Activated CD8-positive, alpha-beta memory T cell treated with anti-CD3 and anti-CD28 coated beads for 36 hours (primary cell): ENCODE measurements at regions not wholly inside any gene's neighbourhood (a gene's known extent, or its start where the extent isn't known, plus 50 kb on each side); places are given as distances from the start of the nearest gene placed in this dataset.

ENCODE experiments used
- CTCF ChIA-PET: fragments of 350-600 bp; sonication (Branson Sonifier 250); formaldehyde crosslinking; loops from one replicate; lab custom pipeline; 2021; ENCODE audit warnings: antibody characterized with exemption; lab: Charles Lee
- POLR2A ChIA-PET: fragments of 350-600 bp; sonication (Branson Sonifier 250); formaldehyde crosslinking; loops from one replicate; lab custom pipeline; 2021; ENCODE audit warnings: antibody characterized with exemption; lab: Charles Lee

DNA sequence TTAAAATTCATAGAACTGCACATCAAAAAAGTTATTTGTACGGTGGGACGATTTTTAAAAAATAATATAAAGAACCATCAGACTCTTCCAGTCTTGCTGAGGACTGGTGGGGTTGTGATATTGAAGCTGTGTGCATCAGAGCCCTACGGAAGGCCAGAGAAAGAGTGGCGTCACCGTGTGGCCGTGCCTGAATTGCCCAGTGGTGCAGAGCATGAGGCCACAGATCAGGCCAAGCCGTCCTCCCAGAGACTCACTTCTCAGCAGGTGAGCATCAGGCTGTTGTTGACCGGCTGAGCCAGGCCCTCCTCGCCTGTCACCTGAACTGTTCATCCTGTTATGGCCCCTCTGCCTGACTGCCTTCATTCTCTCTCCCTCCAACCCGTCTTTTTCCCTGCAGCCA, 1013.9 kb downstream of the TBC1D22A start:
- CTCF ChIA-PET, result no interaction called here
- POLR2A ChIA-PET, result no interaction called here

DNA sequence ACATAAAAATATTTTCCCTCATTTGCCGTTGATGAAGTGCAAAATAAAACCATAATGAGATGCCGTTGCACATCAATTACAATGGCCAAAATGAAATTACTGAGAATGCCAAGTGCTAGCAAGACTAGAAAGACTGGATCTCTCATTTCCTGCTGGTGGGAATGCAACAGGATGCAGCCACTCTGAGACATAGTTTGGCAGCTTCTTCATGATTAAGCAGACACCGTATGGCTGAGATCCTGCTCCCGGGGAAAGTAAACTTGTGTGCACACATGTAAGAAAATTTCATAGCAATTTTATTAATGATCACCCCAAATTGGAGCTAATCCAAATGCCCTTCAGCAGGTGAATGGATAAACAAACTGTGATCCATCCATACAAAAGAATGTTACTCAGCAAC, 1013.2 kb downstream of the TBC1D22A start:
- POLR2A ChIA-PET, result no interaction called here
- CTCF ChIA-PET, result no interaction called here

DNA sequence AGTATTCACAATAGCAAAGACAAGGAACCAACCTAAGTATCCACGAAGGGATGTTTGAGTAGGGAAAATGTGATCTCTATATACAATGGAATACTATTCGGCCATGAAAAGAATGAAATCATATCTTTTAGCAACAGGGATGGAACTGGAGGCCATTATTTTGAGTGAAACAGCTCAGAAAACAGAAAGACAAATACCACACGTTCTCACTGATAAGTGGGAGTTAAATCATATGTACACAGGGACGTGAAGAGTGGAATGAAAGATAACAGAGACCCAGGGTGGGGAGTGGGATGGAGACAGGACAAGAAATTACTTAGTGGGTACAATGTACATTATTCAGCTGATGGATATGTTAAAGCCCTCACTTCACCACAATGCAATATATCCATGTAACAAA, 1012.7 kb downstream of the TBC1D22A start:
- ChIA-PET CTCF (no interaction called here), POLR2A (no interaction called here)

DNA sequence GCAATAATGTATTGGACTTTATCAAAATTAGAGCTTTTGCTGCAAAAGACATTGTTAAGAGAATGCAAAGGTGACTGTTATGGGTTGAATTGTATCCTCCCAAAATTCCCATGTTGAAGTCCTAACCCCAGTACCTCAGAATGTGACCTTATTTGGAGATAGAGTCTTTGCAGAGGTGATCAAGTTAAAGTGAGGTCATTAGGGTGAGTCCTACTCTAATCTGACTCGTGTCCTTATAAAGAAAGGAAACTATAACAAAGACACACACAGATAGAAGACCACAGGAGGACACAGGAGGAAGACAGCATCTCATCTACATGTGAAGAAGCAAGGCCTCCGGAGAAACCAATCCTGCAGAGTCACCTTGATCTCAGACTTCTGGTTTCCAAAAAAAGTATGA, 1011.2 kb downstream of the TBC1D22A start:
- CTCF ChIA-PET, result no interaction called here
- POLR2A ChIA-PET, result no interaction called here

DNA sequence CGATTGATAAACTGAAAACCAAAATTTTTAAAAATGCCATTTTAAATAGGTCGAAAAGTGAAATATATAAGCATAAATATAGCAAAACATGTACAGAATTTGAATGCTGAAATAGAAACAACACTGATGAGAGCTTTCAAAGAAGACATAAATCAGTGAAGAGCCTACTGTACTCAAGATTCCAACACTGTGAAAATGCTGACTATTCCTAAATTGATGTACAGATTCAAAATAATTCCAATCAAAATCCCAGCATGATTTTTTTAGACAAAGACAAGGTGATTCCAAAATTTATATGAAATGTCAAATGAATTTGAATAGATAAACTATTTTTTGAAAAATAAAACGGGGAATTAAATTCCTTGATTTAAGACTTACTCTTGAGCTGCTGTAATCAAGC, 1010.4 kb downstream of the TBC1D22A start:
- CTCF ChIA-PET, result no interaction called here
- POLR2A ChIA-PET, result no interaction called here

DNA sequence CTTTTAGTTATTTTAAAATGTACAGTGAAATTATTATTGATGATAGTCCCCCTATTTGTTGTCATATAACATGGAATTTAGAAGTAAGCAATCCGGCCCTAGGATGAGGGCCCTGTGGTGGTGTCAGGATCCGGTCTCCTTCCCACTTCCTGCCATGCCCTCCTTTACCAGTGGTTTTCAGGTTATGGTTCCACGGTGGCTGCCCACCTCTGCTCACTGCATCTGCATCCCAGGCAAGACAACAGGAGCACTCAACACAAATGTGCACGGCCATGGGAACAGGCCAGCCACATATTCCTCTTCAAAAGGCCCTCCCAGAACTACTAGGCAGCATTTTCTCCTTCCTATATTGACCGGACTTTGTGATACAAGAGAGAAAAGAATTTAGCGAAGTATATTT, 1007.2 kb downstream of the TBC1D22A start:
- ChIA-PET POLR2A (no interaction called here), CTCF (no interaction called here)

DNA sequence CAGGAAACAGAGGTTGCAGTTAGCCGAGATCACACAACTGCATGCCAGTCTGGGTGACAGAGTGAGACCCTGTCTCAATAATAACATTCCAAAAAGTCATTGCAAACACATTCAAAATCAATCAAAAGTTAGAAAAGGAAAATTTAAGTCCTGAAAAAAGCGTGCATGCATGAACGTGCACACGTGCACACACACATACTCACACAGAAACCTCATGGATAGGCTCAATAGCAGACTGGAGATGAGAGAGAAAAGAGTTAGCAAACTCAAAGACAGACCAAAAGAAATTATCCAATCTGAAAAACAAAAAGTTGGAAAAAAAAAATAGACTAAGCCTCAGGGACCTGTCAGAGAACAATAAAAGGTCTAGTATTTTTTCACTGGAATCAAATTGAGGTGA, 1005.6 kb downstream of the TBC1D22A start:
- ChIA-PET CTCF (no interaction called here), POLR2A (no interaction called here)

DNA sequence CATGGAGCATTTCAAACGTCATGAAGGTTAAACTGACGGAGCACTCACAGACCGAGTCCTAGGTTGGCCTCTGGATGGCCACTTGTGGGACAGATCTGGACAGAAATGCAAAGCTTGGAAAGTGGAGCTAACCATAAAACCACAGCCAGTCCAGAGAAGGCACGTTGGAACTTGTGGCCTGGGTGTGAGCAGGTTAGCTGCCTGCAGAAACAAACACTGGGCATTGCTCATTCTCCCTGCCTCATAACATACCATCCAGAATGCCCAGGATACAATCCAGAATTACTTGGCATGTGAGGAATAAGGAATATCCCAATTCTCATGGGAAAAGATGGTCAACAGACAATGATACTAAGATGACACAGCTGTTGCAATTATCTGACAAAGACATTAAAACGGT, 1005.0 kb downstream of the TBC1D22A start:
- CTCF ChIA-PET, result no interaction called here
- POLR2A ChIA-PET, result no interaction called here

DNA sequence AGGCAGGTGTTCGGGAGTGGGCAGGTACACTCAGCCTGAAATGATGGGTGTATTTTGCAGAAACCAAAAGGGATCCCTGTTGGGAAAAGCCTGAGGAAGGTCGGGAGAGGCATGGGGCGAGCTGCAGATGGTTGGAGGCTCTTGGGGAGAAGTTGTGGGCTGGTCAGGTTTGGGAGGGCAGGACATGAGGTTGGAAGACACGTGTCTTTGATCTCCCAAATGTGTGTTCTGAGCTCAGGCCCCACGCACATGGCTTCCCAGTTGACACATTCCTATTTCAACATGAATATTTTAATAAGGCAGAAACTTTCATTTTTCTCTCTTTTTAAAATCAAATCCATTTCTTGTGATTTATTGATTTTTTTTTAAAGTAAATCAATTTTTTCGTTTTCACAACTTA, 1003.3 kb downstream of the TBC1D22A start:
- POLR2A ChIA-PET, result no interaction called here
- CTCF ChIA-PET, result no interaction called here

DNA sequence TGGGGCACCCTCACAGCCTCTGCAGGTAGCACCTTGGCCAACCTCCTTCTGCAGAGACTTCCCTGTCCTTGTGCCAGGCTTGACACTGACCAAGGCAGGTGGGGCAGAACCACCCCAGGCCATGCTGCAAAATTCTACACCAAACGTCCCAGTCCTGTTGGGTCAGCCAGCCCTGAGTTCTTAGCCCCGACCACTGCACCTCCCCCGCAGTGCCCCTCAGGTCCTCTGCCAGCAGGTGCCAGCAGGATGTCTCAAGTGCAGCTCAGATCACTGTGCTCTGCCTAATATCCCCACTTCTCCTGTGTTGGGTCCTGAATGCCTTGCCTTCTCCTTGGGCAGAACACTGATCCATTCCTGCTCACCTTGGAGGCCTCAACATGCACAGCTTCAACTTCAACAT, 999.7 kb downstream of the TBC1D22A start:
- CTCF ChIA-PET, result no interaction called here

DNA sequence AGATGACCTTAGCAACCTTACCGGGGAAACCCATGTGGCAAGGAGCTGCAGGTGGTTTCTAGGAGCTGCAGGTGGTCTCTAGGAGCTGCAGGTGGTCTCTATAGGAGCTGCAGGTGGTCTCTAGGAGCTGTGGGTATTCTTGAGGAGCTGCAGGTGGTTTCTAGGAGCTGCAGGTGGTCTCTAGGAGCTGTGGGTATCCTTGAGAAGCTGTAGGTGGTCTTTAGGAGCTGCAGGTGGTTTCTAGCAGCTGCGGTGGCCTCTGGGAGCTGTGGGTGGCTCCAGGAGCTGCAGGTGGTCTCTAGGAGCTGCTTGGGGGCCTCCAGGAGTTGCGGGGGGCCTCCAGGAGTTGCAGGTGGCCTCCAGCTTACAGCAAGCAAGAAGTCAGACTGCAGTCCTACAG, 997.5 kb downstream of the TBC1D22A start:
- CTCF ChIA-PET, result no interaction called here

More for the DNA sequence above, 999.7 kb downstream of the TBC1D22A start:
- POLR2A ChIA-PET, result no interaction called here

DNA sequence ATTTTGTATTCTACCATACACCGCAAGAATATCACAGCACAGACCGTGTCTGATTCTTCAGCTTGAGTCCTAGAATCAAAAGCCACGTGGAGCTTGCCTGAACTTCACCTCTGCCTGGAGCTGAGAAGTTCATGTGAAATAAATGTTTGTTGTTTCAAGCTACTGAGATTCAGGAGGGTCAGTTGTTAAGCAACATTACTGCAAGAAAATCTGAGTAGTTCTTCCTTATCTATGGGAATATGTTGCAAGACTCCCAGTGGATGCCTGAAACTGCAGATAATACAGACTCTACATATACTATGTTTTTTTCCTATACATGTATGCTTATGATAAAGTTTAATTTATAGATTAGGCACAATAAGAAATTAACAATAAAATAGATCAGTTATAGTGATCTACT, 995.3 kb downstream of the TBC1D22A start:
- POLR2A ChIA-PET, result no interaction called here
- CTCF ChIA-PET, result no interaction called here

More for the DNA sequence above, 997.5 kb downstream of the TBC1D22A start:
- POLR2A ChIA-PET, result no interaction called here

DNA sequence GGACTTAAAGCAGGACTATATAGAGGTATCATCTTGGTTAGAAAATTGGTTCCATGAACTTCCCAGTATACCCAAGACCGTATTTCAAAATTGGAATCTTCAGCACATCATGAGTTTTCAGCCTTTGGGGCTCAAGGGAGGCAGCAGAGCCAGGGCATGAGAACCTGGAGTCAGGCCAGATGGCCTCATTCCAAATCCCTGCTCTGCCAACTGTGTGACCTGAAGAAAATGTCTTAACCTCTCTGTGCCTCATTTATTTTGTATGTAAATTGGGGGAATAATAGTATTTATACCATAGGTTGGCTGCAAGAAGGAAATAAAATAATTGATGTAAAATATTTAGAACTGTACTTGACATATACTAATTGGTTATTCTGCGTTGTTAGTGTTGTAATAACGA, 987.6 kb downstream of the TBC1D22A start:
- ChIA-PET CTCF (no interaction called here), POLR2A (no interaction called here)

DNA sequence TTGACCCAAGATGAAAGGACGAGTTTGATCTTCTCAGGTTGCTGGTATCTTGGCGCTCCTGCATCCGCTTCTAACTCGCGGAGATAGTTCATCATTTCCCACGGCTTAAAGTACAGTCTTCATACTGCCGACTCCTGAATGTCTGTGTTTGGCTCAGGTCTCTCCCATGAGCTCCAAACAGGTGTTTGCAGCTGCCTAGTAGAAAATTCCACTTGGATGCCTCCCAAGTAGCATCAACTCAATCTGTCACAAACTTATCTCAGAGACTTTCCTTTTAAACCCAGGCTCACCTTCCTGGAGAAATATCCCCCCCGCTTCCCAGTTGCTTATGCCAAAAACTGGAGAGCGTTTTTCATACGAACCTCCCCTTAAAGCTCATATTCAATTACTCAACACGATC, 986.5 kb downstream of the TBC1D22A start:
- POLR2A ChIA-PET, result no interaction called here
- CTCF ChIA-PET, result no interaction called here

DNA sequence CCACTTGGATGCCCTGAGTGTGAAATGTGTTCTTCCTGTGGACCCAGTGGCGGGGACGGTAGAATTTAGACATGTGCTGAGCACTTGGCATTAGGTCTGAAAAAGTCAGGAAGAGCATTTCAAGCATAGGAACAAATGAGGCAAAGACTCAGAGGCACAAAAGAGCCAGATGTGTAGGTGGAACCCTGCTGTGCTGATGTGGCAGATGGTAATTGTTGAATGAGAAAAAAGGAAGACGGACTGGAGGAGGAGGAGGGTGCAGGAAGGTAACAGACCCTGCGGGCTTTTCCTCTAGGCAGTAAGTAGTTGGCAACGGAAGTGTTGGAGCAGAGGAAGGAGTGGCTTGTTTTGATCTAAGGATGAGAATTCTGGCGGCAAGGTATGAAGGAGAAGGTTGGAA, 985.8 kb downstream of the TBC1D22A start:
- ChIA-PET CTCF (no interaction called here), POLR2A (no interaction called here)

DNA sequence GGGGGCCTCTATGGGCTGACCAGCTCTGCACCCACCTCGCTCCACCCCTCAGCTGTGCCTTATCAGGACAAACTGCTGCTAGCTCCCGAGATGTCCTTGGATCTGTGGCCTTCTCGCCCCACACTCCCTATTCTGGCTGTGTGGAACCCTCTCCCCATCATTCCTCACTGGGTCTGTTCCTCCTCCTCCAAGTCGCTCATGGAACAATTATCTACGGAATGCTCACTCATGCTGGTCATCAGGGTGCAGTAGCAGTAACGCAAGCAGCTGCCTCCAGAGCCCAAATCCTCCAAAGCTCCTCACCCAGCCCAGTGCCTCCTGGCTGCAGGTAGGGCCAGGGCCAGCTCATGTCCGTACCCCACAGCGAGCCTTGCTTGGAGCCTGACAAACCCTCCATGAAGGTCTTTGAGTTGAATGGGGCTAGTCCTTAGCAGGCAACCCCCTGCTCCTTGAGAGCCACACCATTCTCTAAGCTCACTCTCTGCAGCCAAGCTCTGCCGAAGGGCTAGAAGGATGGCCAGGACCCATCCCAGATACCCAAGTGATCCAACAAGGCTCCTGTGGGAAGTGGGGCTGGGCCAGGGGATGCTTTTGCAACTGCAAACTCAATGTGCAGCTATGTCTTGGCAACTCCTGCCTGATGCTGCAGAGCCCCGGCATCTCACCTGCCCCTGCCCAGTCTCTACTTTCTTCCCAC, 977.8 kb downstream of the TBC1D22A start:
- ChIA-PET CTCF (no interaction called here), POLR2A (no interaction called here)

DNA sequence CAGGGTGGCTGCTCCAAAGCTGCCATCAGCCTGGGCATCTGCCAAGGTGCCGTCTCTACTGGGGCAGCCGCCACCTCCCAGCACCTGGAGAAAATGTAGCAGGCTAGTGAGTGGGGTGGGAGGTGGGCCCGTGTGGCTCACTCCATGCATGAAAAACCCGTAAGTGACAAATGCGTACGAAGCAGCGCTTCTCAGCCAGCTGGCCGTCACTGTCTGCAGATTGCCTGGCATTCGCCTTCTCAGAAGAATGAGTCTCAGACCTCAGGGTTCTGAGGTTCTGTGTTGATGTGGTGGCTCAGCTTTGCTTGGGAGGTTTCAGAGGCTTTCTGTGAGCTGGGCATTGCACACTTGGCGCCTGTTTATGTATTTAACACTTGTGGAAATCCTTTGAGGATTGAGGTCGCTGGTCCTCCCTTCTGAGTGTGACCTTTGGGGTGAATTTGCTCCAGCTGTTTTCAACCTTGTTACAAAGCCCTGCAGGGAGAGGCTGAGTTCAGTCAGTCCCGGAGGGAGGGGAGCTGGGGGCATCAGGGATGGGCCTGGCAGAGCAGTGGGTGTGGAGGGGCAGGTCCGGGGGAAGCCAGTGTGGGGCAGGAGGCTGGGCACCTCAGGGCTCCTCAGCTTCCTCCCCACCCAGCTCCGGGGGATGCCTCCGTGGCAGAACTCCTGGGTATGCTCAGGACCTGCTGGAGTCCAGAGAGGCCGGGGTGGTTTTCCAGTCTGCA, 977.0 kb downstream of the TBC1D22A start:
- ChIA-PET CTCF (no interaction called here), POLR2A (no interaction called here)

DNA sequence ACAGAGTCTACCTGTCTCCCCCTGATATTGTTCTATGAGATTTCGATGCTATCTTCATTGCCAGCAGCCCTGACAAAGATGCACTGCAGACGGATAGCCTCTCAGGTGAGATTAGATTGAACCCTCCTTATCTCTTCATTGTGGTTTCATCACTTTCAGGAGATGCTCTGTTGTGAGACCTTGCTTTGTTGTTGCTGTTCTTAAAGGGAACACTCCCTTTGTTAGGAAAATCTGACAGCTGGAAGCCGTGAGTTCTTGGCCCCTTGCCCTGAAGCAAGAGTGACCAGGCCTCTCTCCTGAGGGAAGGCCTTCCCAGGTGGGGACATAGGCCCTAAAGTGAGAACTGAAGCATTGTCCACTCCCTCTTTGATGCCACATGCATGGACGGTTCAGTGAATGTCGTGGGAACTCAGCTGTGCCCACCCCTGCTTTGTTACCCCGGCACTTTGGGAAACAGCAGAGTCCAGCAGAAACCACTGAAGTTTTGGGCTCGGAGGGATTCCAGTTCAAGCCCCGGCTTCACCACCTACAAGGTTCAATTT, 976.1 kb downstream of the TBC1D22A start:
- ChIA-PET POLR2A (no interaction called here), CTCF (no interaction called here)

DNA sequence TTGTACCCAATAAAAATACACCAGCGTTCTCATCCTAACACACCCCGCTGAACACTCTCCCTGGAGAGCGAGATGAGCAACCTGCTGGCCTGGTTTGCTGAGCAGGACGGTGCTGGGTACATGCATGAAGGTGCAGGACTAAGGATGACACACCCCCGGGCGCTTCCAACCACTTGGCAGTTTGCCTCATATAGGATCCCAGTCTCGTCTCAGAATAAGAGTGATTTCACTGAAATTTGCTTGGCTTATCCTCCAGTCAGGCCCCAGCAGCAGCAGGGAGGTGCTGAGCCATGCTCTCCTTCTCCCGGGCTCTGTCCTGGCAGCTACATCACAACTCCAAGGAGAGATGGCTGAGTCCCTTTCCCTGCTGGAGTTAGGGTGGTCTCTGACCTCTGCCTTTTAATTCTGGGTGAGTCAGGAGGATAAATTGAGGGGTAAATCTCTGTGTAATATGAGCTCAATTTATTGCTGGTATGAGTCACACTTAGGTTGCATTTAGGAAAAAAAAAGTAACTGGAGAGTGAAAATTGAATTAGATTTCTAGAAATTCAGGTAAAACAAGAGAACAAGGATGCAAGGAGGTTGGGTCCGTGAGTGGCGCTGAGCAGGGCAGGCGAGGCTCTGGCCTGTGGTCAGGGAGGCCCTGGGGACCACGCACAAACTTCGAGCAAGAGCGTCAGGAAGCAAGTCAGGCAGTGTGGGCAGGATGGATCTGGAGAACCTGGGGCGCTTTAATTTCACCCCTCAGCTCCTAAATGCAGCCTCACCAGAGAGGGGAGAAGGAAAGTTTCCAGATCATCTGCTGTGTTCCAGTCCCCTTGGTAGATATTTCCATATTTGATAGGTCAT, 974.0 kb downstream of the TBC1D22A start:
- POLR2A ChIA-PET, result no interaction called here
- CTCF ChIA-PET, result no interaction called here

DNA sequence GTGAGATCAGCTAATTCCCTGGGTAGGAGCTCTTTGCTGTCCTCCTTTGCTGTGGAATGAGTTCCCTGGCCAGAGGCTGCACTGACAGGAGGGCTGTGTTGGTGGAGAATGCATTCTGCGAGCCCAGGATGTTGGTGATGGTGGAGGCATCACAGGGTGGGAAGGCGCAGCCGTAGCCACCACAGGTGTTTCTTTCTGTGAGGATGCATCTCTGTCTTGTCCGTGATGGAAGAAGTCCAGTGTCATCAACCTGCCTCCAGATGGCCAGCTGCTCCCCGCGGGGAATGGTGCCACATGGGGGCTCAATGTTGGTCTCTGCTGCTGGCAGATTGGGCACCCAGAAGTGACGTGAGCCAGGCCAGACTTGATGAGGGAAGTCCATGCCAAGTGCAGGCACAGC, 972.1 kb downstream of the TBC1D22A start:
- CTCF ChIA-PET, result no interaction called here

More for the DNA sequence above, 972.1 kb downstream of the TBC1D22A start:
- POLR2A ChIA-PET, result no interaction called here
